Activated naive CD4-positive, alpha-beta T cell treated with anti-CD3 and anti-CD28 coated beads, Interleukin-2, amount 50 U/mL, for 24 hours (primary cell): ENCODE measurements at regions not wholly inside any gene's neighbourhood (a gene's known extent, or its start where the extent isn't known, plus 50 kb on each side); places are given as distances from the start of the nearest gene placed in this dataset.

Experiments
- H3K27ac Mint-ChIP-seq: one replicate; pipeline ENCODE4 v1.8.0; 2021; ENCODE audit warnings: mild to moderate bottlenecking, mixed read lengths
- H3K27me3 Mint-ChIP-seq: one replicate; pipeline ENCODE4 v1.8.0; 2021; ENCODE audit warnings: mixed read lengths
- H3K36me3 Mint-ChIP-seq: one replicate; pipeline ENCODE4 v1.8.0; 2021; ENCODE audit warnings: mixed read lengths
- H3K4me1 Mint-ChIP-seq: one replicate; pipeline ENCODE4 v1.8.0; 2021; ENCODE audit warnings: mixed read lengths
- H3K4me3 Mint-ChIP-seq: one replicate; pipeline ENCODE4 v1.8.0; 2021; ENCODE audit warnings: mild to moderate bottlenecking, mixed read lengths
- H3K9me3 Mint-ChIP-seq: one replicate; pipeline ENCODE4 v1.8.0; 2021; ENCODE audit warnings: mixed read lengths

DNA sequence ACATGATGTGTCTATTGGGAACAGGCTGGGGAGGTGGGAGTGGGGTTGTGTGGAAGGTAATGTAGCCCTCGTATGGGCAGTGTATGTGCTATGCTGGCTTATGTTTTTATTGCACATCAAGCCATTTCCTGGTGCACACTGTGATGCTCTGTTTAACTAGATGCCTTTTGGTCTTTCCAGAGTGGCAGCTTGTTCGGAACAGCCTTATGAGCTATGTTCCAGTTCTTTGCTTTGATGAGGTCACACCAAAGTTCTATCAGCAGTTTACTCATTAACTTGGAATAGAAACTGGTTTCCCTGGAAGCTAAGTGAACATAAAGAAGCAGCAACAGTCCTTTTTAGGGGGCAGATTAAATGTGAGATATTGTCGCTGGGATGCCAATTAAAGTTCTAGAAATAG is 133.9 kb downstream of the DIPK2A start:
- Mint-ChIP-seq H3K4me1 (no peaks in the 10 kb centered on the region), H3K36me3 (no peaks in the 10 kb centered on the region), H3K27ac (no peak overlapping the region), H3K4me3 (no peak overlapping the region), H3K27me3 (peaks cover 3% of the 10 kb centered on the region), H3K9me3 (no peaks in the 10 kb centered on the region)

DNA sequence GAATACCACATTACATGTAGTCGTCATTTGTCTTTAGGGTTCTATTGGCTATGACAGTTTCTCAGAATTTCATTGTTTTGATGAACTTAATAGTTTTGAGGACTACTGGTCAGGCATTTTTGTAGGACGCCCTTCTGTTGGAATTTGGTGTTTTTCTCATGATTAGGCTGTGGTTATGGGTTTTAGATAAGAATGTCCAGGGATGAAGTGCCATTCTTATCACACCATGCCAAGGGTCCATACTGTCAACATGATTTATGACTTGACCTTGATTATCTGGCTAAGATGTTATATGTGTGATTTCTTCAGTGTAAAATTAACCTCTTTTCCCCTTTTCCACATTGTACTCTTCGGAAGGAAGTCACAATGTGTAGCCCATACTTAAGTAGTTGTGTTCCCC is 135.3 kb downstream of the DIPK2A start:
- Mint-ChIP-seq H3K27me3 (peaks cover 1% of the 10 kb centered on the region), H3K27ac (no peak overlapping the region), H3K9me3 (no peaks in the 10 kb centered on the region), H3K4me1 (no peaks in the 10 kb centered on the region), H3K4me3 (no peak overlapping the region), H3K36me3 (no peaks in the 10 kb centered on the region)

DNA sequence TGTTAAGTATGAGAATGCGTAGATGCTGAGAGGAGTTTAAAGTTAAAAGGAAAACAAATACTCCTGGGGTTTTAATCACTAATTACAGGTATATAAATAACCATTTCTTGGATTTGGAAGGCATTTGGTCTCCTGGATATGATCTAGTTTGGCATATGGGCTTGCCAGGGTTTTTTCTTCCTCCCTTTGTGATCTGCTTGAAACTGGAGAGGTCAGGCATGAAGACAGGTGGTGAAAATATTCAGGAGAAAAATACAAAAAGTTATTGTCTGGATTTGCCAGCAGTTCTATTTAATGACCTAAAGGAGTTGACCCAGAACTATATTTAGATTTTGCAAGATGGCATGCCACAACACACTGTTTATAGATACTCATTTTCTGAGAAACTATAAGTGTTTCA is 136.3 kb downstream of the DIPK2A start:
- Mint-ChIP-seq H3K9me3 (no peaks in the 10 kb centered on the region), H3K4me3 (no peak overlapping the region), H3K27me3 (peaks cover 6% of the 10 kb centered on the region), H3K27ac (no peak overlapping the region), H3K4me1 (no peaks in the 10 kb centered on the region), H3K36me3 (no peaks in the 10 kb centered on the region)

DNA sequence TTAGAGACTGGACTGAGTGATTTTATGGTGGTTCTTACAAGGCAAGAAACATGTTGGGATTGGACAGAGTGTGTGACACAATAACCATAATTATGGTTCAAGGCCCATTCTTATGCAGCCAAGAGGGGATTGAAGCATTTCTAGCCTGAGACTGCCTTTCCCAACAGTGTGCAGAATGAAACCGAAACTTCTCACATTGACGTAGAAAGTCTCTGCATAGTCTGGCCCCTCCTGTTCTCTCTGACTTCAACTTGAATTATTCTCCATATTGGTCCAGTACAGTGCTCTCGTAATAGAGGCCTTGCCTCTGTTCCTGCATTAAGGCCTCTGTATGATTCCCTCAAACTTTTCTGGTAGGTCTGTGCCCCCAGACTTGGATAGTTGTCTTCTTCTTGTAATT is 138.3 kb downstream of the DIPK2A start:
- no peak overlapping the region for H3K27ac Mint-ChIP-seq
- H3K27me3 Mint-ChIP-seq = peaks cover 8% of the 10 kb centered on the region
- no peak overlapping the region for H3K4me3 Mint-ChIP-seq
- H3K36me3 Mint-ChIP-seq = no peaks in the 10 kb centered on the region
- no peaks in the 10 kb centered on the region for H3K4me1 Mint-ChIP-seq
- no peaks in the 10 kb centered on the region for H3K9me3 Mint-ChIP-seq

DNA sequence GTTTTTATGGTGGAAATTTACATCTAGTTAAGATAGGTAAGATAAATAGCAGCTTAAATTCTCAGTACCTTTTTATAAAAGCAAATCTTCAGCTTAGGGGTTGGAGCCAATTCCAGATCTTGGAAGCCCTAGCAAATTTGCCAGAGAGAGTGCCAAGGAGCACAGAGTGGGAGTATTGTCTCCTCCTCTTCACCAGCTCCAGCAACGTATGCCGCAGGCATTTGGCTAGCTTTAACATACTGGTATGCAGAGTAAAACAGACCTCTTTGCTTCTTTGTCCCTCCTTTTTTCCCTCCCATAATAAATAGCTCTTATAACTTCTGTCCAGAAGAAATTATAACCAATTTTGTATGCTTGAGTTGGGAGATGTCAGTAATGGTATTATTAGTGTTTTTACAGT is 140.4 kb downstream of the DIPK2A start:
- Mint-ChIP-seq H3K9me3 (no peaks in the 10 kb centered on the region), H3K27ac (no peak overlapping the region), H3K36me3 (no peaks in the 10 kb centered on the region), H3K4me3 (no peak overlapping the region), H3K27me3 (peaks cover 11% of the 10 kb centered on the region), H3K4me1 (no peaks in the 10 kb centered on the region)

DNA sequence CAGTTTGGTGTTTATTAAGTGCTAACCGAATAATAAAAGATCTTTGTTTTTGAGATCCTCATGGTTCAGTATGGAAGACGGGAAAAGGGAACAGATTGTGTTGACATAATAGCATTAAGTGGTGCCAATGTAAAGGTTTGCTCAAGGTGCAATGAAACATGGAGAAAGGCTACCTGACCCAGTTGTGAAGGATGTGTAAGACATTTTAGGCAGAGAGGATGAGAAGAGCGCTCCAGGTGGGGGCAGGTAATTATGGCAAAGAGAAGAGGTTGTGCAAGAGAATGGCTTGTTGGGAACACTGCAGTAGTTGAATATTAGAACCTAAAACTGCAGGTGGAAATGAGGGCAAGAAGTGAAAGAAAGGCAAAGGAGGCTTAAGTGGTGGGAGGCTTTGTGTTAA is 140.8 kb downstream of the DIPK2A start:
- Mint-ChIP-seq H3K27me3 (peaks cover 11% of the 10 kb centered on the region), H3K4me3 (no peak overlapping the region), H3K9me3 (no peaks in the 10 kb centered on the region), H3K27ac (no peak overlapping the region), H3K36me3 (no peaks in the 10 kb centered on the region), H3K4me1 (no peaks in the 10 kb centered on the region)

DNA sequence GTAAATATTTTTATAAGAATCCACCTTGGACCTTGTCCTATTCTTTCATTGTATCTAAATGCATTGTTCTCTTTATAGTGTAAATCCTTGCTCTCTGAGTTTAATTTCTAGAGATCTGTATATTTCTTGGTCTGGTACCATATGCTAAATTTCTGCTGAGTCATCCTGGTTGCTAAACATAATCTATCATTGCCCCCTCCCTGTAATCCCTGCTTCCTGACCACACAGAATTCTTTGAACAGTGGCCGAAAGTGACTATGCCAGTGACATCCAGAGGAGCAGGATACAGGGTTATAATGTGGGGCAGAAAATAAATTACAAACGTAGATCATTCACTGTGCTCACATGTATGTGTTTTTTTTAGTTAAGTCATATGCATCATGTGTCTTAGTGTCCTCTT is 143.1 kb downstream of the DIPK2A start:
- H3K9me3 Mint-ChIP-seq = no peaks in the 10 kb centered on the region
- no peaks in the 10 kb centered on the region for H3K4me1 Mint-ChIP-seq

DNA sequence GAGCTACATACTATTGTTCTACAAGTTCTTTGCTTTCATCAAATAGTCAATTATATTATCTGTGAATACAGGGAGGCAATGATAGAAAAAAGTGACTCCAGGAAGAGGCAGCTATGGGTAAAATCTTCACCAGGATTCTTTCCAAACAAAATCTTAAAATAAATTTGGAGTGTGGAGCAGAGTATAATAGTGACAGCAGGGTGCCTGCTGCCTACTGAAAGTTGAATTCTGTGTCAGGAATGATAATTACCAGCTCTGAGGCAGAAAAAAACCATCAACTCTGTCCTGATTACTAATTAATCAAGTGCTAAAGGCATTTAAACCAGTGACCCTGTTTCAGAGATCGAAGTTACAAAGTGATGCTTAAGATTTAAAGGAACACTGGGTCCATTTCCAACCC is 148.0 kb downstream of the DIPK2A start:
- Mint-ChIP-seq H3K27ac (no peak overlapping the region), H3K4me3 (no peak overlapping the region), H3K36me3 (no peaks in the 10 kb centered on the region), H3K9me3 (no peaks in the 10 kb centered on the region), H3K27me3 (peaks cover 5% of the 10 kb centered on the region), H3K4me1 (no peaks in the 10 kb centered on the region)

More for the DNA sequence above, 143.1 kb downstream of the DIPK2A start:
- Mint-ChIP-seq H3K36me3 (no peaks in the 10 kb centered on the region), H3K27ac (no peak overlapping the region), H3K4me3 (no peak overlapping the region), H3K27me3 (peaks cover 11% of the 10 kb centered on the region)

DNA sequence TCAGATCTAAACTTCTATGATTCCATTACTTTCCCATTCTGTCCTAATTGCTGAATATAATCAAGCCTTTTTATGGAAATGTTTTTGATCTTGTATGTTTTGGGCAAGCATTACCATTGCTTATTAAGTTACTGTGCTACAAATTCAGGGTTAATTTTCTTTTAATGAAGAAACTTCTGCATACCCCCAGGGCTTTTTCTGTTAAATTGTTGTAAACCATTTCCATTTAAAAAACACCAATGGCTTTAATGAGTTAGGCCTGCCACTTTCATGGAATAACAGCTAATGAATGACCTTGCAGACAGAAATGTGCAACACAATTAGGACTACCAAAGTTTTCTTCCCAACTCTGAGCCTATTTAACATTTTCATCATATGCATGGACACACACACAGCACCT is 150.0 kb downstream of the DIPK2A start:
- peaks cover 4% of the 10 kb centered on the region for H3K9me3 Mint-ChIP-seq
- peaks cover 2% of the 10 kb centered on the region for H3K36me3 Mint-ChIP-seq
- no peak overlapping the region for H3K27ac Mint-ChIP-seq
- H3K4me1 Mint-ChIP-seq = no peaks in the 10 kb centered on the region
- H3K4me3 Mint-ChIP-seq = no peak overlapping the region
- peaks cover 3% of the 10 kb centered on the region for H3K27me3 Mint-ChIP-seq

DNA sequence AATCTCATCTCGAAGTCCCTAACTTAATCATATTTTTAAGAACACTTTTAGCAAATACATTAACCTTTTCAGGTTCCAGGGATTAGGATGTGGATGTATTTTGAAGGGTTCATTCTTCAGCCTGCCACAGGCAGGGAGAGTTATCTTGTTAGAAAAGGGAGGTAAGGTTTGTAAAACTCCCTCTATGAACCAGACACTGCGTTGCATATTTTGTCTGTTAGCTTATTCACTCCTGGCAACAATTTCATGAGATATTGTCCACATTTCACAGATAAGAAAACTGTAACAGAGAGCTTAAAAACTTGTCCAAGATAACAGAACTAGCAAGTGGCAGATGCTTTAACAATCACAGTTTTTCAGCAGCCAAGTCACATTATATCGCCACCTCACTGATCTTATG is 155.4 kb downstream of the DIPK2A start:
- peaks cover 2% of the 10 kb centered on the region for H3K36me3 Mint-ChIP-seq
- no peak overlapping the region for H3K4me3 Mint-ChIP-seq
- H3K4me1 Mint-ChIP-seq = no peaks in the 10 kb centered on the region
- H3K27me3 Mint-ChIP-seq = peaks cover 1% of the 10 kb centered on the region
- H3K9me3 Mint-ChIP-seq = peaks cover 6% of the 10 kb centered on the region
- H3K27ac Mint-ChIP-seq = no peak overlapping the region

DNA sequence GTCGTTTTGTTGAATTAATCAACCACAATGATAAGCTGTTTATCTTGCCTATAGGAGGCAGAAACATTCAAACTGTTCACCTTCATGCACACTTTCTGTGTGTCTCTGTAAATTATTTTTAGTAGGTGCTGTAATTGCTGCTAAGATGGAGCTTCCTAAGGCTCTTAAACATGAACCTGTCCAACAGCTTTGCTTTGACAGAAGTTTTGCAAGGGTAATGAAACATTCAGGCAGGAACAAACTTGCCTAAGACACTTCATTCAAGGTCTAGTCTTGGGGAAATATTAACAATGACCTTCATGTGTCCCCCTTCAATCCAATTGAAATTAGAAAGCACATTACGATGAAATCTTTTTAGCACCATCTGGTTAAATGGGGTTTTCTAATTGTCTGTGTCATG is 156.1 kb downstream of the DIPK2A start:
- peaks cover 6% of the 10 kb centered on the region for H3K9me3 Mint-ChIP-seq
- H3K4me3 Mint-ChIP-seq = no peak overlapping the region
- H3K4me1 Mint-ChIP-seq = no peaks in the 10 kb centered on the region
- no peak overlapping the region for H3K27ac Mint-ChIP-seq
- H3K27me3 Mint-ChIP-seq = peaks cover 1% of the 10 kb centered on the region
- H3K36me3 Mint-ChIP-seq = peaks cover 2% of the 10 kb centered on the region

DNA sequence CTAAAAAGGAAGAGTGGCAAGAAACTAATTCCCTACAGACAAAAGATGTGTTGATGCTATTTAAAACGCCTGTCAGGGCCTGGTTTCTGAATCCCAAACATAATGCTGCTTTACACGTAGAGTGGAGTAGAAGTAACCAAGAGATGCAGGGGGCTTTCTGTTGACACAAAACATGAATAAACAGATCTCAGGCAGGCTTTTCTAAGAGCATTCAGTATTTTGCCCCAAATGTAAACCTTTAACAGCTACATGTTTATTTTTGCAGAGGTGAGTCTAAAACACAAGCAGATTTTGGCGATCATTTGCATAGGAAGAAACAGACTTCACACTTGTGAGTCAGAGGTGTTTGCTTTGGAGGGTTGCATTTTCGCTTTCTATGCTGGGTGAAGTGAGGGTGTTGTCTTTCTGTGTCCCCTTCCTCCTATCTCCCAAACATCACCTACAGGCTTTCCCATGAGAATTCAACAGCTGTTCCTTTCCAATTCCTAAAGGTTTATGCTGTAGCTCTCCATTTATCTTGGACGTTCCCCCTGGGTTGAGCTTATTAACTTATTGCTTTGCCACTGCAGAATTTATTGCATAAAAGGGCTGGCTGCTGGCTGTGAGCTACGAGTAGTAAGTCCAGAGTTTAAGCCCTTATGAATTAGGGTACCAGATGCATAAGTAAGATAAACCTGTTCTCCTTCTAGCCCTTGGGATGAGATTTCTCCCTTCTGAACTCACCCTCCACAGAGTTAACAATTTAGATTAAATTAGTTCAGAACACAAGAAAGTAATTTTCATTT is 156.7 kb downstream of the DIPK2A start:
- H3K27me3 Mint-ChIP-seq = peaks cover 1% of the 10 kb centered on the region
- H3K4me3 Mint-ChIP-seq = no peak overlapping the region
- H3K9me3 Mint-ChIP-seq = peaks cover 6% of the 10 kb centered on the region
- H3K36me3 Mint-ChIP-seq = peaks cover 2% of the 10 kb centered on the region
- H3K27ac Mint-ChIP-seq = no peak overlapping the region
- H3K4me1 Mint-ChIP-seq = no peaks in the 10 kb centered on the region

DNA sequence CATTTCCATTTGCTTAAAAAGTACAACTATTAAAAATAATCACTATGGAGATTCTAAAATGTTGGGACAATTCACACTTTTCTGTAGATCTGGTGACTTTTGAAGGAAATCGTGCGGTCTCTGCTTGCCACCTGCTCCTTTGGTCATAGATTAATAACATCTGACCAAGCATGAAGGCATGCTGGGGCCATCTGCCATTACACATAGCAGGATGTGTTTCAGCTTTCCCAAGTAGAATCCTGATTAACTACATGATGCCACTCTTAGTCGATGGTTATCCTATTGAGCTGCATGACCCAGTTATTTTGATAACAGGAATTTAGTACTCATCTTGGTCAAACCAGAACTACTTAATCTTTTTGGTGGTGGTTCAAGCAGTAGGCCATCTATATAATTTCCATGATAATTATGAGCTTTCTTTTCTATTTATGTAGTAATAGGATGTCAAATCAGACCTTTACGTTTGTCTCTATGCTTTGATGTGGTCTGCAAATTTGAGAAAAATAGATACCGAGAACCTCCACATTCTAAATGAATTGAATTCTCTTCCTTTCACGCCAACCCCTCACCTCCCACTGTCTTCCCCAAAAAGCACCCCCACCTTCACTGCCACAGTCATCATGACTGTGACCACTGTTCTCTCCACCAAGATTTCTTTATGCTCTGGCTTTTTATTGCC is 158.1 kb downstream of the DIPK2A start:
- Mint-ChIP-seq H3K9me3 (peaks cover 6% of the 10 kb centered on the region), H3K36me3 (peaks cover 2% of the 10 kb centered on the region), H3K27me3 (peaks cover 1% of the 10 kb centered on the region), H3K4me3 (no peak overlapping the region), H3K27ac (no peak overlapping the region), H3K4me1 (no peaks in the 10 kb centered on the region)

DNA sequence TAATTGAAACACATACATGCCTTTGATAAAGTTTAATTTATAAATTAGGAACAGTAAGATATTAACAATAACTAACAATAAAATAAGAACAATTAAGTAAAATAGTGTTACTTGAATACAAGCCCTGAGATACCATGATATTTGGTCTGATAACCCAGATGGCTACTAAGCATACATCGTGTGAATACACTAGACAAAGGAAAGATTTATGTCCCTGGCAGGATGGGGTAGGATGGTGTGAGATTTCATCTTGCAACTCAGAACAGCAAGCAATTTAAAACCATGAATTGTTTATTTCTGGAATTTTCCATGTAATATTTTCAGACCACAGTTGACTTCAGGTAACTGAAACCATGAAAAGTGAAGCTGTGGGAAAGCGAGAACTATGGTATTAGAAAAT is 169.5 kb downstream of the DIPK2A start:
- H3K4me1 Mint-ChIP-seq = no peaks in the 10 kb centered on the region
- H3K4me3 Mint-ChIP-seq = no peak overlapping the region
- no peak overlapping the region for H3K27ac Mint-ChIP-seq
- peaks cover 8% of the 10 kb centered on the region for H3K27me3 Mint-ChIP-seq
- no peaks in the 10 kb centered on the region for H3K36me3 Mint-ChIP-seq
- peaks cover 5% of the 10 kb centered on the region for H3K9me3 Mint-ChIP-seq

DNA sequence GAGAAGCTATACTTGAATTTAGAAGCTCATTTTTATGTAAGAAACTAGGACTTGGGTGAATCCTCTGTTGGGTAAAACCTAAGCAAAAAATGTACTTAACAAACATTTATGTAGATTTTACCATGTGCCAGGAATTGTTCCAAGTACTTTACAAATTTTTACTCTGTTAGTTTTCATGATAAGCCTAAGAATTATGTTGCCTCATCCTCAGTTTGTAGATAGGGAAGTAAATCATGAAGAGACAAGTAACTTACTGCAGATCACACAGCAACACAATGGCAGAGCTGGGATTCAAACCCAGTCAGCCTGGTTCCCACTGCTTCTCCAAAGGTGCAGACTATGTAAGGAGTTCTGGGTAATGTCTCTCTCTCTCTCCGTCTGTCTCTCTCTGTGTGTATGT is 169.9 kb downstream of the DIPK2A start:
- H3K27me3 Mint-ChIP-seq = peaks cover 8% of the 10 kb centered on the region
- H3K4me1 Mint-ChIP-seq = no peaks in the 10 kb centered on the region
- peaks cover 5% of the 10 kb centered on the region for H3K9me3 Mint-ChIP-seq
- H3K4me3 Mint-ChIP-seq = no peak overlapping the region
- no peaks in the 10 kb centered on the region for H3K36me3 Mint-ChIP-seq
- H3K27ac Mint-ChIP-seq = no peak overlapping the region

DNA sequence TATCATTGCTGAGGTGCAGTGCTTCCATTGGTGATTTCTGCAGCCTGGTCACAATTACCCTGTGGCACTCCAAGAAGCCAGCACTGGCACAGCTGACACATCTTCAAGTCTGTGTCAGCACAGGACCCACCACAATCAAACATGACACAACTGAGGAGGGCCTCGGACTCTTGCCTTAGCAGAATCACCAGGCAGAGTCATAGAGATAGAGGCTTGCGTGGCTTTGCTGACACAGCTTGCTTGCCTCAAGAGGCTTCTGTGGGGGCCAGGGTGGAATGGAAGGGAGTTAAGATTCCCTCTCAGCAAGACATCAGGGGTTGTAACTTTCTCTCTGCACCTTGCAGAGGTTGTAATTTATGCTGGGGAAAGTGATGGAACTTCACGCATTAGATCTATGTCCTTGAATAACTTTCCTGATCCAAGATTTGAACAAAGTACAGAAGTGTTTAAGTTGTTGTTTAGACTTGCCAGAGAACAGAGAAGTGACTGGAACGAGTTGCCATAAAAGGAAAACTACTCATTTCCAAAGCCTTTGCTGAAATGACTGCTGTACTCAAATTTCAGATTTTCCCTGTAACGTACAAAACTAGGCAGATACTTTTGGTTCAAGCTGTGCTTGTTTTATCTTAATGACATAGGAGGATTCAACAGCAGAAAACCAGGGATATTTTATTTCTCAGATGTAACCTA is 170.7 kb downstream of the DIPK2A start:
- peaks cover 5% of the 10 kb centered on the region for H3K9me3 Mint-ChIP-seq
- H3K36me3 Mint-ChIP-seq = no peaks in the 10 kb centered on the region
- H3K4me1 Mint-ChIP-seq = no peaks in the 10 kb centered on the region
- peaks cover 8% of the 10 kb centered on the region for H3K27me3 Mint-ChIP-seq
- no peak overlapping the region for H3K27ac Mint-ChIP-seq
- H3K4me3 Mint-ChIP-seq = no peak overlapping the region
